Sigmoid colon (tissue), 4 donors: ENCODE measurements at regions not wholly inside any gene's neighbourhood (a gene's known extent, or its start where the extent isn't known, plus 50 kb on each side); places are given as distances from the start of the nearest gene placed in this dataset.

Source experiments
- CTCF ChIP-seq, 4 experiments: fragments of 450-650 bp in 3 of 4; fragments of 200-600 bp in 1 of 4; IDR thresholded peaks; one replicate each; pipeline ENCODE4 v1.5.1; 2016 to 2019; ENCODE audit warnings: antibody characterized with exemption in 4 of 4, mild to moderate bottlenecking in 3 of 4, moderate library complexity in 2 of 4
- POLR2A ChIP-seq, 2 donors: fragments of 450-650 bp; IDR thresholded peaks; one replicate each; pipeline ENCODE4 v1.6.1; 2016; ENCODE audit warnings: antibody characterized with exemption in 2 of 2, mild to moderate bottlenecking in 2 of 2, moderate library complexity in 2 of 2
- POLR2AphosphoS5 ChIP-seq, 4 donors: sonication (generic); formaldehyde crosslinking; IDR thresholded peaks; one replicate each; pipeline ENCODE4 v1.6.1; 2017; ENCODE audit warnings: antibody characterized with exemption in 4 of 4

GRCh38 chr15:94119298-94119811 is 112.0 kb upstream of the MCTP2 start:
- TF ChIP-seq POLR2AphosphoS5 (IDR thresholded peaks at IDR 0.05) (no peak), CTCF (IDR thresholded peaks at IDR 0.05) (no peak), POLR2A (IDR thresholded peaks at IDR 0.05) (no peak)
